ENCODE measurements at regions not wholly inside any gene's neighbourhood (a gene's known extent, or its start where the extent isn't known, plus 50 kb on each side); places are given as distances from the start of the nearest gene placed in this dataset.

- Histone ChIP-seq H4K91ac (ENCODE audit: low read length) (no peak overlapping the region), H3K4me2 (ENCODE audit: low read length, poor library complexity, severe bottlenecking) (no peak overlapping the region), H3K14ac (ENCODE audit: low read length in 2 of 2) (no peak overlapping the region), H3K36me3 (ENCODE audit: control insufficient read depth in 1 of 2, insufficient read depth in 2 of 2, low read depth in 1 of 2, low read length in 2 of 2) (no peaks in the 10 kb centered on the region), H3K27ac (ENCODE audit: low read length, poor library complexity, severe bottlenecking) (no peak overlapping the region), H3K18ac (ENCODE audit: low read depth in 1 of 2, low read length in 2 of 2) (no peak overlapping the region), H3K4me1 (ENCODE audit: control insufficient read depth, insufficient read depth, low read depth, low read length) (no peaks in the 10 kb centered on the region), H4K8ac (ENCODE audit: low read length) (no peak overlapping the region), H3K9ac (ENCODE audit: low read length) (no peak overlapping the region), H2BK12ac (ENCODE audit: low read length in 2 of 2) (no peak overlapping the region), H3K4ac (ENCODE audit: low read depth in 1 of 2, low read length in 2 of 2) (no peak overlapping the region), H3K79me1 (replicated peaks; ENCODE audit: low read length, poor library complexity, severe bottlenecking) (no peaks in the 10 kb centered on the region), H2BK120ac (ENCODE audit: low read depth, low read length) (no peak overlapping the region), H3K27me3 (ENCODE audit: control insufficient read depth in 1 of 2, insufficient read depth in 1 of 2, low read length in 2 of 2) (no peaks in the 10 kb centered on the region), H2AK5ac (ENCODE audit: low read length, severe bottlenecking) (no peak overlapping the region), H3K4me3 (ENCODE audit: insufficient read depth in 1 of 2, low read depth in 1 of 2, low read length in 2 of 2) (no peak overlapping the region), H2BK15ac (ENCODE audit: low read depth, poor library complexity, severe bottlenecking) (no peak overlapping the region), H2BK5ac (ENCODE audit: low read depth, low read length, poor library complexity, severe bottlenecking) (no peak overlapping the region), H3K23ac (ENCODE audit: low read length in 2 of 2) (no peak overlapping the region), H2AFZ (ENCODE audit: low read depth, low read length) (no peak overlapping the region), H3K9me3 (ENCODE audit: control insufficient read depth, low read length) (no peaks in the 10 kb centered on the region)
- 89% methylated on average over 5 of the region's 5 CpGs for WGBS
- DNase-seq: no peak
Measured at GRCh38 chr6:126792340-126793085, 326.0 kb upstream of the RSPO3 start.

DNA sequence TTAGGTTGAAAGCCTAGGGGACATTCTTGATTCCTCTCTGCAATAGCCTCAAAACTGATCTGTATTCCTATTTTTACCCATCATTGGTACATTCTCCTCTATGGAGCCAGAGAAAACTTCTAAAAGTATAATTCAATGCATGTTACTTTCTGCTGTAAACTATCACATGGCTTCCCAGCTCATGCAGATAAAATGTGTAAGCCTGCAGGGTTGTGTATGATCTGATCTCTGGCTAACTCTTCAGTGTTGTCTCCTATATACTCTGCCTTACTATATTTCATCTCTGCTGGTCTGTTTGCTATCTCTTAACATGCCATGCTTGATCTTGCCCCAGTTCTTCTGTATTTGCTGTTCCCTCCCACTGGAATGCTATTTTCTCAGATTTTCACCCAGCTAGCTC lies 323.3 kb upstream of the RSPO3 start:
- Histone ChIP-seq H2BK120ac (ENCODE audit: low read depth, low read length) (no peak overlapping the region), H3K4me2 (ENCODE audit: low read length, poor library complexity, severe bottlenecking) (no peak overlapping the region), H3K79me1 (replicated peaks; ENCODE audit: low read length, poor library complexity, severe bottlenecking) (no peaks in the 10 kb centered on the region), H3K4me1 (ENCODE audit: control insufficient read depth, insufficient read depth, low read depth, low read length) (no peaks in the 10 kb centered on the region), H2AK5ac (ENCODE audit: low read length, severe bottlenecking) (no peak overlapping the region), H2BK12ac (ENCODE audit: low read length in 2 of 2) (no peak overlapping the region), H3K27me3 (ENCODE audit: control insufficient read depth in 1 of 2, insufficient read depth in 1 of 2, low read length in 2 of 2) (no peaks in the 10 kb centered on the region), H2AFZ (ENCODE audit: low read depth, low read length) (no peak overlapping the region), H4K91ac (ENCODE audit: low read length) (no peak overlapping the region), H2BK5ac (ENCODE audit: low read depth, low read length, poor library complexity, severe bottlenecking) (no peak overlapping the region), H3K9ac (ENCODE audit: low read length) (no peak overlapping the region), H3K27ac (ENCODE audit: low read length, poor library complexity, severe bottlenecking) (no peak overlapping the region), H3K23ac (ENCODE audit: low read length in 2 of 2) (no peak overlapping the region), H3K18ac (ENCODE audit: low read depth in 1 of 2, low read length in 2 of 2) (no peak overlapping the region), H3K4me3 (ENCODE audit: insufficient read depth in 1 of 2, low read depth in 1 of 2, low read length in 2 of 2) (no peak overlapping the region), H3K36me3 (ENCODE audit: control insufficient read depth in 1 of 2, insufficient read depth in 2 of 2, low read depth in 1 of 2, low read length in 2 of 2) (no peaks in the 10 kb centered on the region), H3K4ac (ENCODE audit: low read depth in 1 of 2, low read length in 2 of 2) (no peak overlapping the region), H3K14ac (ENCODE audit: low read length in 2 of 2) (no peak overlapping the region), H3K9me3 (ENCODE audit: control insufficient read depth, low read length) (no peaks in the 10 kb centered on the region), H2BK15ac (ENCODE audit: low read depth, poor library complexity, severe bottlenecking) (no peak overlapping the region), H4K8ac (ENCODE audit: low read length) (no peak overlapping the region)
- DNase-seq: no peak

- Histone ChIP-seq H4K8ac (ENCODE audit: low read length) (no peak overlapping the region), H3K9ac (ENCODE audit: low read length) (no peak overlapping the region), H3K9me3 (ENCODE audit: control insufficient read depth, low read length) (no peaks in the 10 kb centered on the region), H3K23ac (ENCODE audit: low read length in 2 of 2) (no peak overlapping the region), H3K4ac (ENCODE audit: low read depth in 1 of 2, low read length in 2 of 2) (no peak overlapping the region), H3K4me3 (ENCODE audit: insufficient read depth in 1 of 2, low read depth in 1 of 2, low read length in 2 of 2) (no peak overlapping the region), H2AK5ac (ENCODE audit: low read length, severe bottlenecking) (no peak overlapping the region), H3K4me1 (ENCODE audit: control insufficient read depth, insufficient read depth, low read depth, low read length) (no peaks in the 10 kb centered on the region), H2BK12ac (ENCODE audit: low read length in 2 of 2) (no peak overlapping the region), H3K14ac (ENCODE audit: low read length in 2 of 2) (no peak overlapping the region), H2BK5ac (ENCODE audit: low read depth, low read length, poor library complexity, severe bottlenecking) (no peak overlapping the region), H3K18ac (ENCODE audit: low read depth in 1 of 2, low read length in 2 of 2) (no peak overlapping the region), H3K27me3 (ENCODE audit: control insufficient read depth in 1 of 2, insufficient read depth in 1 of 2, low read length in 2 of 2) (no peaks in the 10 kb centered on the region), H2BK120ac (ENCODE audit: low read depth, low read length) (no peak overlapping the region), H3K27ac (ENCODE audit: low read length, poor library complexity, severe bottlenecking) (no peak overlapping the region), H3K79me1 (replicated peaks; ENCODE audit: low read length, poor library complexity, severe bottlenecking) (no peaks in the 10 kb centered on the region), H2AFZ (ENCODE audit: low read depth, low read length) (no peak overlapping the region), H3K4me2 (ENCODE audit: low read length, poor library complexity, severe bottlenecking) (no peak overlapping the region), H2BK15ac (ENCODE audit: low read depth, poor library complexity, severe bottlenecking) (no peak overlapping the region), H4K91ac (ENCODE audit: low read length) (no peak overlapping the region), H3K36me3 (ENCODE audit: control insufficient read depth in 1 of 2, insufficient read depth in 2 of 2, low read depth in 1 of 2, low read length in 2 of 2) (no peaks in the 10 kb centered on the region)
- no peak for DNase-seq
- WGBS: no CpG with 5 or more reads among the region's 2 CpGs
Measured at GRCh38 chr6:126797981-126798380, 320.5 kb upstream of the RSPO3 start.

- Histone ChIP-seq H3K27me3 (ENCODE audit: control insufficient read depth in 1 of 2, insufficient read depth in 1 of 2, low read length in 2 of 2) (no peaks in the 10 kb centered on the region), H3K4me3 (ENCODE audit: insufficient read depth in 1 of 2, low read depth in 1 of 2, low read length in 2 of 2) (no peak overlapping the region), H3K27ac (ENCODE audit: low read length, poor library complexity, severe bottlenecking) (no peak overlapping the region), H3K14ac (ENCODE audit: low read length in 2 of 2) (no peak overlapping the region), H2AFZ (ENCODE audit: low read depth, low read length) (no peak overlapping the region), H3K18ac (ENCODE audit: low read depth in 1 of 2, low read length in 2 of 2) (no peak overlapping the region), H3K36me3 (ENCODE audit: control insufficient read depth in 1 of 2, insufficient read depth in 2 of 2, low read depth in 1 of 2, low read length in 2 of 2) (no peaks in the 10 kb centered on the region), H2BK120ac (ENCODE audit: low read depth, low read length) (no peak overlapping the region), H3K23ac (ENCODE audit: low read length in 2 of 2) (no peak overlapping the region), H4K8ac (ENCODE audit: low read length) (no peak overlapping the region), H3K9me3 (ENCODE audit: control insufficient read depth, low read length) (no peaks in the 10 kb centered on the region), H2BK12ac (ENCODE audit: low read length in 2 of 2) (no peak overlapping the region), H3K79me1 (replicated peaks; ENCODE audit: low read length, poor library complexity, severe bottlenecking) (no peaks in the 10 kb centered on the region), H4K91ac (ENCODE audit: low read length) (no peak overlapping the region), H3K4me1 (ENCODE audit: control insufficient read depth, insufficient read depth, low read depth, low read length) (no peaks in the 10 kb centered on the region), H3K4ac (ENCODE audit: low read depth in 1 of 2, low read length in 2 of 2) (no peak overlapping the region), H3K4me2 (ENCODE audit: low read length, poor library complexity, severe bottlenecking) (no peak overlapping the region), H2BK15ac (ENCODE audit: low read depth, poor library complexity, severe bottlenecking) (no peak overlapping the region), H3K9ac (ENCODE audit: low read length) (peak overlapping the region; percentile 61), H2BK5ac (ENCODE audit: low read depth, low read length, poor library complexity, severe bottlenecking) (no peak overlapping the region), H2AK5ac (ENCODE audit: low read length, severe bottlenecking) (no peak overlapping the region)
- 70% methylated on average over 2 of the region's 3 CpGs for WGBS
- DNase-seq: no peak
Measured at GRCh38 chr6:126803769-126804168, 314.7 kb upstream of the RSPO3 start.

Measured in mesenchymal stem cell (in vitro differentiated cells and primary cell).